Gastroesophageal sphincter (tissue), 4 donors: ENCODE measurements at regions not wholly inside any gene's neighbourhood (a gene's known extent, or its start where the extent isn't known, plus 50 kb on each side); places are given as distances from the start of the nearest gene placed in this dataset.
"Not testable (repeated sequence)": the region's sequence is repeated elsewhere in the genome, so short reads cannot be mapped to it uniquely, and the experiment has no call there.

Experiments used
- ATAC-seq: fragments of 150-250 bp; one replicate; pipeline ENCODE4 v1.9.1; 2016; ENCODE audit warnings: mild to moderate bottlenecking, moderate library complexity
- H3K27ac ChIP-seq, 4 donors: fragments of 200-600 bp; sonication (generic) in 3 of 4; 1 replicate in 3 of 4; 2 replicates in 1 of 4; pipeline ENCODE4 v1.5.1; 2016 to 2019
- H3K27me3 ChIP-seq: fragments of 200-600 bp; sonication (generic); one replicate; pipeline ENCODE4 v1.5.1; 2019
- H3K36me3 ChIP-seq, 2 donors: fragments of 200-600 bp; sonication (generic); one replicate each; pipeline ENCODE4 v1.5.1; 2019; ENCODE audit warnings: control low read depth in 1 of 2
- H3K4me1 ChIP-seq, 3 donors: fragments of 200-600 bp; sonication (generic); 1 replicate in 2 of 3; 2 replicates in 1 of 3; pipeline ENCODE4 v1.5.1; 2016 to 2019; ENCODE audit warnings: control low read depth in 2 of 3
- H3K4me3 ChIP-seq, 2 donors: fragments of 200-600 bp; sonication (generic); one replicate each; pipeline ENCODE4 v1.5.1; 2019; ENCODE audit warnings: mild to moderate bottlenecking in 1 of 2, moderate library complexity in 1 of 2
- H3K9me3 ChIP-seq, 3 donors: fragments of 200-600 bp; sonication (generic); one replicate each; pipeline ENCODE4 v1.5.1; 2017 to 2019; ENCODE audit warnings: control low read depth in 2 of 3
- CTCF ChIP-seq, 4 experiments: fragments of 200-600 bp in 2 of 4; fragments of 450-650 bp in 2 of 4; sonication (generic) in 1 of 4; IDR thresholded peaks; one replicate each; pipeline ENCODE4 v1.5.1; 2017 to 2019; ENCODE audit warnings: antibody characterized with exemption in 4 of 4, mild to moderate bottlenecking in 2 of 4, moderate library complexity in 2 of 4
- EP300 ChIP-seq: sonication (generic); formaldehyde crosslinking; IDR thresholded peaks from one replicate; pipeline ENCODE4 v1.6.1; 2017; ENCODE audit warnings: antibody characterized with exemption, mild to moderate bottlenecking
- POLR2A ChIP-seq, 2 donors: fragments of 450-650 bp; IDR thresholded peaks; one replicate each; pipeline ENCODE4 v1.6.1; 2017; ENCODE audit warnings: antibody characterized with exemption in 2 of 2, mild to moderate bottlenecking in 2 of 2, moderate library complexity in 1 of 2
- POLR2AphosphoS5 ChIP-seq: sonication (generic); formaldehyde crosslinking; IDR thresholded peaks from one replicate; pipeline ENCODE4 v1.6.1; 2017; ENCODE audit warnings: antibody characterized with exemption
- WGBS, 2 donors: methylation state at CpG; one replicate each; pipeline ENCODE4 v1.1.5; 2018; ENCODE audit warnings: low coverage in 1 of 2; 5-methylcytosine and 5-hydroxymethylcytosine counted together

- Histone ChIP-seq H3K36me3 (no peaks in the 10 kb centered on the region), H3K4me1 (no peaks in the 10 kb centered on the region), H3K9me3 (no peaks in the 10 kb centered on the region), H3K27ac (no peak overlapping the region), H3K27me3 (no peaks in the 10 kb centered on the region), H3K4me3 (no peak overlapping the region)
- no peak for TF ChIP-seq POLR2A (IDR thresholded peaks at IDR 0.05)
- TF ChIP-seq EP300, result no peak
- peak in 3 of 4 experiments; percentile 24 to 49 (median 45) for TF ChIP-seq CTCF (IDR thresholded peaks at IDR 0.05)
- 59 to 65% methylated on average over 5 of the region's 5 CpGs for WGBS, 2 donors
- ATAC-seq, result peak; percentile 50
Measured at GRCh38 chr10:62492012-62492869, 118.1 kb downstream of the ZNF365 start.

- no peak overlapping the region for H3K4me3 ChIP-seq
- ATAC-seq, result peak; percentile 13
- TF ChIP-seq CTCF (IDR thresholded peaks at IDR 0.05) (no peak), POLR2A (IDR thresholded peaks at IDR 0.05) (no peak), POLR2AphosphoS5 (no peak), EP300 (no peak)
- H3K36me3 ChIP-seq, result no peaks in the 10 kb centered on the region
- 85 to 100% methylated on average over 1 to 3 of the region's 3 CpGs for WGBS, 2 donors
- no peak overlapping the region for H3K27ac ChIP-seq
- no peaks in the 10 kb centered on the region for H3K4me1 ChIP-seq
- no peaks in the 10 kb centered on the region for H3K9me3 ChIP-seq
- H3K27me3 ChIP-seq, result no peaks in the 10 kb centered on the region
Measured at GRCh38 chr10:62492870-62493180, 118.7 kb downstream of the ZNF365 start.

GRCh38 chr10:62496925-62497324 is 122.8 kb downstream of the ZNF365 start:
- no peaks in the 10 kb centered on the region for H3K4me1 ChIP-seq
- H3K27ac ChIP-seq, result no peak overlapping the region
- 57 to 68% methylated on average over 3 of the region's 3 CpGs for WGBS, 2 donors
- H3K9me3 ChIP-seq, result no peaks in the 10 kb centered on the region
- no peaks in the 10 kb centered on the region for H3K27me3 ChIP-seq
- H3K36me3 ChIP-seq, result no peaks in the 10 kb centered on the region
- H3K4me3 ChIP-seq, result no peak overlapping the region
- no peak for ATAC-seq
- TF ChIP-seq EP300, result no peak
- no peak for TF ChIP-seq POLR2A (IDR thresholded peaks at IDR 0.05)
- TF ChIP-seq CTCF (IDR thresholded peaks at IDR 0.05), result no peak
- no peak for TF ChIP-seq POLR2AphosphoS5

- no peak for ATAC-seq
- Histone ChIP-seq H3K9me3 (no peaks in the 10 kb centered on the region), H3K4me3 (no peak overlapping the region), H3K4me1 (no peaks in the 10 kb centered on the region), H3K27ac (no peak overlapping the region), H3K27me3 (no peaks in the 10 kb centered on the region), H3K36me3 (no peaks in the 10 kb centered on the region)
- TF ChIP-seq CTCF (IDR thresholded peaks at IDR 0.05), result no peak
- no peak for TF ChIP-seq POLR2AphosphoS5
- TF ChIP-seq EP300, result no peak
- no peak for TF ChIP-seq POLR2A (IDR thresholded peaks at IDR 0.05)
- 59 to 71% methylated on average over 3 of the region's 3 CpGs for WGBS, 2 donors
Measured at GRCh38 chr10:62498271-62498670, 124.1 kb downstream of the ZNF365 start.

GRCh38 chr10:62500116-62500515 is 125.9 kb downstream of the ZNF365 start:
- not testable (repeated sequence) for ATAC-seq
- 60 to 64% methylated on average over 2 to 3 of the region's 5 CpGs for WGBS, 2 donors

More at GRCh38 chr10:62500116-62500515, 125.9 kb downstream of the ZNF365 start:
- not testable (repeated sequence) for H3K4me3 ChIP-seq, H3K27me3 ChIP-seq, H3K9me3 ChIP-seq, H3K36me3 ChIP-seq, H3K4me1 ChIP-seq, H3K27ac ChIP-seq
